ENCODE measurements at regions not wholly inside any gene's neighbourhood (a gene's known extent, or its start where the extent isn't known, plus 50 kb on each side); places are given as distances from the start of the nearest gene placed in this dataset.

DNA sequence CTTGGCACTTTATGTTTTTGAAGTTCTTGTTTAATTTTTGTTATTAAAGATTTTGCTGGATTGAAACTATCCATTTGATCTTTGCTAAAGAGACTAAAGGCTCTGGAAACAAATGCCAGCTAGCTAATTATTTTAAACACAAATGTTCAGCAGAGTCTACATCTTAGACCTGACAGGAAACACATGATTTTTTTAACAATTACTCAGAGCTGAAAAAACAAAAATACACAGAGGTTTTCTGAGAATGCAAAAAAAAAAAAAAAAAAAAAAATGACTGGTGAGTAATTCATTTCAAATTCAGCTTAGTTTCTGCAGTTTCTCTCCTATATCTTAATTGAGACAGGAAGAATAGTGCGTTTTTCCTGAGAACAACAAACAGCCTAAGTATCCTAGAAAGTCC lies 448.0 kb downstream of the TENT5A start:
- intact Hi-C loops (cut with DNase I; ENCODE audit: low total_unique reads): no loop called here

DNA sequence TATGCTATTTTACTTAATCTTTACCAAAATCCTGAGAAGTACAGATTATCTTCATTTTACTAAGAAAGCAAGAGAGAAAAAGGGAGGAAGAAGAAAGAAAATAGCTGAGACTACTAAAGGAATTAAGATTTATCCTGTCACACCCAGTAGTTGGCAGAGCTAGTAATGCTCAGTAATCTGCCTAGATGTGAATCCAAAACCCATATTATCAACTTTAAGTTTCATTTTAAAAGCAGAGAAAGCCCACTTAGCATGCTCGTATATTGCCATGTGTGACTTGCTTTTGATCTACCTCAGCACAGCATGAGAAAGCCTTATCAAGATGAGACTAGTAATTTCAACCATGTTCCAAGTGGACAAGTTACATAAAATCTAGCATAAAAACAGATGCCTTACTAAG lies 451.5 kb downstream of the TENT5A start:
- Histone ChIP-seq H3K36me3 (ENCODE audit: low read depth, missing control alignments) (no peaks in the 10 kb centered on the region), H3K27ac (no peak overlapping the region), H3K9me3 (no peaks in the 10 kb centered on the region), H3K4me3 (no peak overlapping the region), H3K4me1 (no peaks in the 10 kb centered on the region), H3K27me3 (no peaks in the 10 kb centered on the region)
- WGBS, 2 donors: 80 to 81% methylated on average over 1 of the region's 1 CpG
- no peak for TF ChIP-seq POLR2A (IDR thresholded peaks at IDR 0.05)
- TF ChIP-seq, protein P1, sequence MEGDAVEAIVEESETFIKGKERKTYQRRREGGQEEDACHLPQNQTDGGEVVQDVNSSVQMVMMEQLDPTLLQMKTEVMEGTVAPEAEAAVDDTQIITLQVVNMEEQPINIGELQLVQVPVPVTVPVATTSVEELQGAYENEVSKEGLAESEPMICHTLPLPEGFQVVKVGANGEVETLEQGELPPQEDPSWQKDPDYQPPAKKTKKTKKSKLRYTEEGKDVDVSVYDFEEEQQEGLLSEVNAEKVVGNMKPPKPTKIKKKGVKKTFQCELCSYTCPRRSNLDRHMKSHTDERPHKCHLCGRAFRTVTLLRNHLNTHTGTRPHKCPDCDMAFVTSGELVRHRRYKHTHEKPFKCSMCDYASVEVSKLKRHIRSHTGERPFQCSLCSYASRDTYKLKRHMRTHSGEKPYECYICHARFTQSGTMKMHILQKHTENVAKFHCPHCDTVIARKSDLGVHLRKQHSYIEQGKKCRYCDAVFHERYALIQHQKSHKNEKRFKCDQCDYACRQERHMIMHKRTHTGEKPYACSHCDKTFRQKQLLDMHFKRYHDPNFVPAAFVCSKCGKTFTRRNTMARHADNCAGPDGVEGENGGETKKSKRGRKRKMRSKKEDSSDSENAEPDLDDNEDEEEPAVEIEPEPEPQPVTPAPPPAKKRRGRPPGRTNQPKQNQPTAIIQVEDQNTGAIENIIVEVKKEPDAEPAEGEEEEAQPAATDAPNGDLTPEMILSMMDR (IDR thresholded peaks at IDR 0.05): no peak
- intact Hi-C loops (cut with DNase I; ENCODE audit: low total_unique reads): no loop called here
- no peak for DNase-seq

More for the DNA sequence above, 448.0 kb downstream of the TENT5A start:
- no peak overlapping the region for H3K4me3 ChIP-seq
- H3K27ac ChIP-seq: no peak overlapping the region
- WGBS, 2 donors: 66 to 78% methylated on average over 1 of the region's 1 CpG
- H3K9me3 ChIP-seq: no peaks in the 10 kb centered on the region
- DNase-seq: no peak
- H3K36me3 ChIP-seq (ENCODE audit: low read depth, missing control alignments): no peaks in the 10 kb centered on the region
- TF ChIP-seq, protein P1 (IDR thresholded peaks at IDR 0.05): no peak
- no peak for TF ChIP-seq POLR2A (IDR thresholded peaks at IDR 0.05)
- peaks cover 10% of the 10 kb centered on the region for H3K4me1 ChIP-seq
- H3K27me3 ChIP-seq: no peaks in the 10 kb centered on the region

DNA sequence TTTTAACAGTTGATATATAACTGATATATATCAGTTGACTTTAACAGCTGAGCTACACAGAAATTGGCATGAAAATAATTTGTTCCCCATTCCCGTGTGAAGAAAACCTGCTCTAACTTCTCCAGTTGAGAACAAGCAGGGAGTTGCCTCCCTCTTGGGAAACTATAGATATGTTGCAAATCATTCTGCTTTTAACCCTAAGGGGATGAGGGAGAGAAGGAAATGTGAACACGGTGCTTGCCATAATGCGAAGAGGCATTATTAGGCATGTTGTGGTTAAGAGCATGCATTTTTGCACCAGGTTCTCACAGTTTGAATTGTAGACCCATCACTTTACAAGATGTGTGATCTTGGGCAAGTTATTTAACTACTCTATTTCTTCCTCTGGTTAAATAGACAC lies 453.7 kb downstream of the TENT5A start:
- DNase-seq: no peak
- H3K9me3 ChIP-seq: no peaks in the 10 kb centered on the region
- H3K4me3 ChIP-seq: no peak overlapping the region
- no peaks in the 10 kb centered on the region for H3K36me3 ChIP-seq (ENCODE audit: low read depth, missing control alignments)
- no peak overlapping the region for H3K27ac ChIP-seq
- intact Hi-C loops (cut with DNase I; ENCODE audit: low total_unique reads): no loop called here
- 72 to 86% methylated on average over 3 of the region's 3 CpGs for WGBS, 2 donors
- H3K27me3 ChIP-seq: no peaks in the 10 kb centered on the region
- TF ChIP-seq, protein P1 (IDR thresholded peaks at IDR 0.05): no peak
- no peak for TF ChIP-seq POLR2A (IDR thresholded peaks at IDR 0.05)
- H3K4me1 ChIP-seq: no peaks in the 10 kb centered on the region

DNA sequence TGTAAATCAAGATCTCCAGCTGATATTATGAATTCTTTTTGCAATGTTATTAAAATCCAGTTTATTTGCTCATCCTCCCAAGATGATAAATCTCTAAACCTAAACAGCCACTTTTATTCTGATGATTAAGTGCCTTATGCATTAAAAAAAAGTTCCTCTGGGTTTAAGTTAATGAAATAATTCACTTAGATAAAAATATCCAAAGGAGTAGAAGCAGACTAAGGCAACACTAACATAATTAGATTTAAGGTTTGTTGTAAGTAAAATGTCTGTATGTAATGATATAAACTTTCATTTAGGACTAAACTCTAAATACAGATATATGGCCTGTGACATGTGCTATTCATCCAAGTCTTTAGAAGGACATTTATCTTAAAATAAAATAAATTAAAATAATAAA lies 457.2 kb downstream of the TENT5A start:
- DNase-seq: no peak
- Histone ChIP-seq H3K9me3 (no peaks in the 10 kb centered on the region), H3K27me3 (no peaks in the 10 kb centered on the region), H3K4me3 (no peak overlapping the region), H3K36me3 (ENCODE audit: low read depth, missing control alignments) (no peaks in the 10 kb centered on the region), H3K27ac (no peak overlapping the region), H3K4me1 (no peaks in the 10 kb centered on the region)
- TF ChIP-seq POLR2A (IDR thresholded peaks at IDR 0.05): no peak
- TF ChIP-seq, protein P1 (IDR thresholded peaks at IDR 0.05): no peak
- intact Hi-C loops (cut with DNase I; ENCODE audit: low total_unique reads): no loop called here

DNA sequence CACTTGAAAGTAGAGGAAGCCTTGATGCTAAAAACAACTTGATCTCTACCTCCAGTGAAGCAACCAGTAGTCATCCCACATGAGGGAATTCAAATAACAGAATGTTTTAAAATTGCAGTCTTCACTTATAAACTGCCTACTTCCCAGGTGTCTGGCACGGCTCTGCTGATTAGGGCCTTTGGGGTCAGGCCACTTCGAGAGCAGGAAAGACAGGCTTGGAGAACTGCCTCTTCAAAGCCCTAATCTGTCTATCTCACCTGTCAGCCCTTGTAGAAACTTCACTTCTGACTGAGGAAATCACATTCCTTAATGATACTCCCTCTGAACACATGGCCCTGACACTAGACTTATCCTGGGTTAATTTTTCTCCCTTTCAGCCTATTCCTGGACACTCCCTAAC lies 458.6 kb downstream of the TENT5A start:
- Histone ChIP-seq H3K4me3 (no peak overlapping the region), H3K36me3 (ENCODE audit: low read depth, missing control alignments) (no peaks in the 10 kb centered on the region), H3K27me3 (no peaks in the 10 kb centered on the region), H3K4me1 (no peaks in the 10 kb centered on the region), H3K27ac (no peak overlapping the region), H3K9me3 (no peaks in the 10 kb centered on the region)
- no peak for DNase-seq
- 63 to 69% methylated on average over 2 of the region's 2 CpGs for WGBS, 2 donors
- intact Hi-C loops (cut with DNase I; ENCODE audit: low total_unique reads): no loop called here
- TF ChIP-seq, protein P1 (IDR thresholded peaks at IDR 0.05): no peak
- no peak for TF ChIP-seq POLR2A (IDR thresholded peaks at IDR 0.05)

All from testis (tissue), 2 donors.